Neural progenitor cell (in vitro differentiated cells): ENCODE measurements at regions not wholly inside any gene's neighbourhood (a gene's known extent, or its start where the extent isn't known, plus 50 kb on each side); places are given as distances from the start of the nearest gene placed in this dataset.

Experiments
- DNase-seq: peaks from one replicate; pipeline ENCODE4 v3.0.0-alpha.2; 2016; ENCODE audit warnings: low spot score
- H2AFZ ChIP-seq: fragments of 200-600 bp; sonication (generic); replicated peaks from 2 replicates; pipeline ENCODE4 v1.6.1; 2016; ENCODE audit warnings: antibody characterized with exemption
- H3F3A ChIP-seq: fragments of 200-600 bp; sonication (generic); 2 replicates; pipeline ENCODE4 v1.6.1; 2016; ENCODE audit warnings: antibody characterized with exemption, low read depth
- H3K27ac ChIP-seq: fragments of 200-600 bp; sonication (generic); 2 replicates; pipeline ENCODE4 v1.5.1; 2016; ENCODE audit warnings: mild to moderate bottlenecking
- H3K27me3 ChIP-seq: fragments of 200-600 bp; sonication (generic); 2 replicates; pipeline ENCODE4 v1.6.1; 2016; ENCODE audit warnings: mild to moderate bottlenecking, moderate library complexity
- H3K36me3 ChIP-seq: fragments of 200-600 bp; sonication (generic); 2 replicates; pipeline ENCODE4 v1.5.1; 2016
- H3K4me1 ChIP-seq: fragments of 200-600 bp; sonication (generic); 2 replicates; pipeline ENCODE4 v1.6.1; 2016; ENCODE audit warnings: mixed run types
- H3K4me2 ChIP-seq: fragments of 200-600 bp; sonication (generic); 2 replicates; pipeline ENCODE4 v1.6.1; 2016
- H3K4me3 ChIP-seq: fragments of 200-600 bp; sonication (generic); 2 replicates; pipeline ENCODE4 v1.5.1; 2016
- H3K79me2 ChIP-seq: fragments of 200-600 bp; sonication (generic); 2 replicates; pipeline ENCODE4 v1.6.1; 2016; ENCODE audit warnings: low read depth
- H3K9ac ChIP-seq: fragments of 200-600 bp; sonication (generic); 2 replicates; pipeline ENCODE4 v1.6.1; 2016
- H3K9me3 ChIP-seq: fragments of 200-600 bp; sonication (generic); 2 replicates; pipeline ENCODE4 v1.5.1; 2016; ENCODE audit warnings: low read depth
- H4K20me1 ChIP-seq: fragments of 200-600 bp; sonication (generic); 2 replicates; pipeline ENCODE4 v1.6.1; 2016; ENCODE audit warnings: low read depth
- H3K27ac Mint-ChIP-seq: 3 replicates; pipeline ENCODE4 v1.8.0; 2021; ENCODE audit warnings: mixed read lengths
- H3K27me3 Mint-ChIP-seq: 2 replicates; pipeline ENCODE4 v1.8.0; 2022; ENCODE audit warnings: low read depth, mild to moderate bottlenecking, inconsistent platforms, moderate library complexity, mixed read lengths; ENCODE audit not compliant: insufficient read depth
- H3K36me3 Mint-ChIP-seq: 3 replicates; pipeline ENCODE4 v1.8.0; 2021; ENCODE audit warnings: mixed read lengths
- H3K4me1 Mint-ChIP-seq: 3 replicates; pipeline ENCODE4 v1.8.0; 2021; ENCODE audit warnings: mixed read lengths
- H3K4me3 Mint-ChIP-seq: 3 replicates; pipeline ENCODE4 v1.8.0; 2021; ENCODE audit warnings: mild to moderate bottlenecking, moderate library complexity, mixed read lengths
- H3K9me3 Mint-ChIP-seq: 3 replicates; pipeline ENCODE4 v1.8.0; 2020; ENCODE audit warnings: mixed read lengths
- EZH2 ChIP-seq: fragments of 200-600 bp; sonication (generic); IDR thresholded peaks from 2 replicates; pipeline ENCODE4 v1.6.1; 2017; ENCODE audit warnings: antibody characterized with exemption, mild to moderate bottlenecking, moderate library complexity
- EZH2phosphoT487 ChIP-seq: fragments of 200-600 bp; sonication (generic); IDR thresholded peaks from 2 replicates; pipeline ENCODE4 v1.6.1; 2017; ENCODE audit warnings: antibody characterized with exemption
- TF ChIP-seq, protein P1 (sequence below): fragments of 200-600 bp; sonication (generic); IDR thresholded peaks from 2 replicates; pipeline ENCODE4 v1.5.1; 2017; ENCODE audit warnings: antibody characterized with exemption, mild to moderate bottlenecking

DNA sequence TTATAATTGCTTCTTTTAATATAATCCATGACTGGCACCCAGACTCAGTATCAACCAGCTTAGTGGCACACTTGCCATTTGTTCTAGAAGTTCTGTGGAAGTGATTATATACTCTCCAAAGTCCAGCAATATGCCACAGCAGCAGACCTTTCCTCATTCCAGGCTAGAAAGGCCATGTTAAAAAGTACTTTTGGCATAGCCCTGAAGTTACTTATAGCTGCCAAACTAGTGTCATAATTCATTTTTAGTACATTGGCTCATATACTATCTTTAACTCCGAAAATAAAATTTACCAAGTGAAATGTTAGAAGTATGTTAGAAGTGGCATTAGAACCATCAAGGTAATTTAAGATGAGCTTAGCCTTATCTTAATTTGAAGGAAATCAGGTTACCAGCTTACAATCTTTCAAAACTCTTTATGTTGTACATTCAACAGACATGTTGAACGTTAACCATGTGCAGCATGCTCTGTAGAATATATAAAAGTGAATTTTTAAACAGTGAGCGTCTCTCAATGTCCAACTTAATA, 714.2 kb upstream of the LCORL start:
- H3K4me1 ChIP-seq, result no peaks in the 10 kb centered on the region
- Mint-ChIP-seq H3K27ac (no peak overlapping the region), H3K4me3 (no peak overlapping the region), H3K4me1 (peaks cover 11% of the 10 kb centered on the region), H3K36me3 (no peaks in the 10 kb centered on the region), H3K27me3 (no peaks in the 10 kb centered on the region), H3K9me3 (no peaks in the 10 kb centered on the region)
- TF ChIP-seq, protein P1, sequence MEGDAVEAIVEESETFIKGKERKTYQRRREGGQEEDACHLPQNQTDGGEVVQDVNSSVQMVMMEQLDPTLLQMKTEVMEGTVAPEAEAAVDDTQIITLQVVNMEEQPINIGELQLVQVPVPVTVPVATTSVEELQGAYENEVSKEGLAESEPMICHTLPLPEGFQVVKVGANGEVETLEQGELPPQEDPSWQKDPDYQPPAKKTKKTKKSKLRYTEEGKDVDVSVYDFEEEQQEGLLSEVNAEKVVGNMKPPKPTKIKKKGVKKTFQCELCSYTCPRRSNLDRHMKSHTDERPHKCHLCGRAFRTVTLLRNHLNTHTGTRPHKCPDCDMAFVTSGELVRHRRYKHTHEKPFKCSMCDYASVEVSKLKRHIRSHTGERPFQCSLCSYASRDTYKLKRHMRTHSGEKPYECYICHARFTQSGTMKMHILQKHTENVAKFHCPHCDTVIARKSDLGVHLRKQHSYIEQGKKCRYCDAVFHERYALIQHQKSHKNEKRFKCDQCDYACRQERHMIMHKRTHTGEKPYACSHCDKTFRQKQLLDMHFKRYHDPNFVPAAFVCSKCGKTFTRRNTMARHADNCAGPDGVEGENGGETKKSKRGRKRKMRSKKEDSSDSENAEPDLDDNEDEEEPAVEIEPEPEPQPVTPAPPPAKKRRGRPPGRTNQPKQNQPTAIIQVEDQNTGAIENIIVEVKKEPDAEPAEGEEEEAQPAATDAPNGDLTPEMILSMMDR, result no peak
- TF ChIP-seq EZH2, result no peak
- TF ChIP-seq EZH2phosphoT487, result no peak
- H3K4me3 ChIP-seq, result no peak overlapping the region
- H4K20me1 ChIP-seq, result no peaks in the 10 kb centered on the region
- H3K9ac ChIP-seq, result no peak overlapping the region
- no peaks in the 10 kb centered on the region for H3K9me3 ChIP-seq
- H2AFZ ChIP-seq, result no peak overlapping the region
- no peak overlapping the region for H3K4me2 ChIP-seq
- H3F3A ChIP-seq, result no peaks in the 10 kb centered on the region
- H3K36me3 ChIP-seq, result no peaks in the 10 kb centered on the region
- H3K27me3 ChIP-seq, result no peaks in the 10 kb centered on the region
- no peak overlapping the region for H3K27ac ChIP-seq
- no peak for DNase-seq
- H3K79me2 ChIP-seq, result no peaks in the 10 kb centered on the region

DNA sequence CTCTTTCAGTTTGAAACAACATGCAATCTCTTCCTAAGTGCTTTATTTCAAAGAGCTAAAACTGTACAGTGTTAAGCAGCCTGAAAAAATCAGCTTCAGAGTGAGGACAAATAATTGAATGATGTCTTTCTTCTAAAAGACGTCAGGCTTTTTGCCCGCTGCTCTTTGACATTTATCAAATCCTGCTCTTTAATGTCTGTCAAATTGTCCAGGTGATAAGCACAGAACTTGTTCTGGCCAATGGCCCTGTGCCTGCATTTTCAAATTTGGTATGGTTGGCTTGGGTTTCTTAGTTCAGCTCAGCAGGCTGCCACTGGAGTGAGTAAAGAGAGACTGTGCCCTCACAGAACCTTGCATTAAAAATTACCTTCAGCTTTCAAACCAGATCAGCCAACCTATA, 712.9 kb upstream of the LCORL start:
- Histone ChIP-seq H3K4me2 (no peak overlapping the region), H3K4me1 (no peaks in the 10 kb centered on the region), H3K9ac (no peak overlapping the region), H3K27me3 (no peaks in the 10 kb centered on the region), H3K4me3 (no peak overlapping the region), H4K20me1 (no peaks in the 10 kb centered on the region), H3K27ac (no peak overlapping the region), H2AFZ (no peak overlapping the region), H3K9me3 (no peaks in the 10 kb centered on the region), H3F3A (no peaks in the 10 kb centered on the region), H3K36me3 (no peaks in the 10 kb centered on the region), H3K79me2 (no peaks in the 10 kb centered on the region)
- DNase-seq, result no peak
- no peak overlapping the region for H3K27ac Mint-ChIP-seq
- TF ChIP-seq, protein P1, result no peak
- TF ChIP-seq EZH2phosphoT487 (no peak), EZH2 (no peak)
- peaks cover 11% of the 10 kb centered on the region for H3K4me1 Mint-ChIP-seq
- H3K27me3 Mint-ChIP-seq, result no peaks in the 10 kb centered on the region
- no peak overlapping the region for H3K4me3 Mint-ChIP-seq
- no peaks in the 10 kb centered on the region for H3K36me3 Mint-ChIP-seq
- peaks cover 3% of the 10 kb centered on the region for H3K9me3 Mint-ChIP-seq

DNA sequence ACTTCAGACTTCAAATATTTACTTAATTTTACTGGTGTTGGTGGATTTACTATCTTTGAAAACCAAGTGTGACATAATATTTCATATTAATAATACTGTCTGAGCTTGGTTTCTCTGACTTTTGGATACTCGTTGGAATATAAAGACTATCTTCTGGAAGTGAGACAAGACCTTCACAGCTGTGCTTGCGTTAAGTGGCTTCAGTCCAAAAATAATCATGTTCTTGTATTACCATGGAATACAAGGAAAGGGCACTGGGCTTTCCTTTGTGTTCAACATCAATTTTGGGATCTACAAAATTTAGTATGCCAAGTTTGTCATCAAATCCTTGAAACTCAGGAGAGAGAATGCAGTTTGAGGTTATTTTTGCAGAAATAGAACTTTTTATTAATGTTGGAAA, 712.4 kb upstream of the LCORL start:
- Histone ChIP-seq H4K20me1 (no peaks in the 10 kb centered on the region), H3K27me3 (no peaks in the 10 kb centered on the region), H3K4me1 (no peaks in the 10 kb centered on the region), H3K36me3 (no peaks in the 10 kb centered on the region), H3K4me2 (no peak overlapping the region), H3K79me2 (no peaks in the 10 kb centered on the region), H3K27ac (no peak overlapping the region), H3K9ac (no peak overlapping the region), H3K9me3 (no peaks in the 10 kb centered on the region), H2AFZ (no peak overlapping the region), H3K4me3 (no peak overlapping the region), H3F3A (no peaks in the 10 kb centered on the region)
- peaks cover 5% of the 10 kb centered on the region for H3K9me3 Mint-ChIP-seq
- peaks cover 11% of the 10 kb centered on the region for H3K4me1 Mint-ChIP-seq
- H3K27ac Mint-ChIP-seq, result no peak overlapping the region
- no peaks in the 10 kb centered on the region for H3K27me3 Mint-ChIP-seq
- H3K4me3 Mint-ChIP-seq, result no peak overlapping the region
- TF ChIP-seq EZH2, result no peak
- no peak for TF ChIP-seq EZH2phosphoT487
- DNase-seq, result no peak
- no peaks in the 10 kb centered on the region for H3K36me3 Mint-ChIP-seq

DNA sequence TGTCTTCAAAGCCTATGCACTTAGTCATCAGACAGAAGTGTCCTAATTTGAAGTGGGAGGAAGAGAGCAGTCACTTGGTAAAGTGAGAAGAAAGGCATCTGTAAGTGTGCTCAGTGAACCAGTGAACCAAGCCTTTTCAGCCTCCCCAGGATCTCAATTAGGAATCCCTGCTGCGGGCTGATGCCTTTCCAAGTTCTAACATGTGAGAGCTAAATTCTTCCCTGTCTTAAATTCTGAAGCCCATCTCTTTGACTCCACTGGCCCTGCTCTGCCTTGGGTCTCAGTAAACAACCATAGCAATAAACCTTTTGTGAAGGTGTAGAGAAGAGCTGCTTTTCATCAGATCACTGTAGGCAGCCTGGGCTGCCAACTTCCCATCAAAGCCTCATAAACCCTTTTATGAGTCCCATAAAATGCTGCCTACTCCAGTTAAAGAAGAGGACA, 701.2 kb upstream of the LCORL start:
- Histone ChIP-seq H3F3A (no peaks in the 10 kb centered on the region), H3K27ac (no peak overlapping the region), H3K27me3 (peaks cover 33% of the 10 kb centered on the region), H3K4me2 (no peak overlapping the region), H3K9ac (no peak overlapping the region), H3K36me3 (no peaks in the 10 kb centered on the region), H3K79me2 (no peaks in the 10 kb centered on the region), H4K20me1 (no peaks in the 10 kb centered on the region), H3K9me3 (no peaks in the 10 kb centered on the region), H2AFZ (no peak overlapping the region), H3K4me3 (no peak overlapping the region), H3K4me1 (no peaks in the 10 kb centered on the region)
- H3K4me3 Mint-ChIP-seq, result no peak overlapping the region
- peaks cover 3% of the 10 kb centered on the region for H3K27me3 Mint-ChIP-seq
- H3K4me1 Mint-ChIP-seq, result peaks cover 6% of the 10 kb centered on the region
- H3K27ac Mint-ChIP-seq, result no peak overlapping the region
- peaks cover 6% of the 10 kb centered on the region for H3K9me3 Mint-ChIP-seq
- no peaks in the 10 kb centered on the region for H3K36me3 Mint-ChIP-seq
- TF ChIP-seq EZH2 (no peak), EZH2phosphoT487 (peak; percentile 68)
- TF ChIP-seq, protein P1, result no peak
- DNase-seq, result peak; percentile 65
